HL-60 (cell line): ENCODE measurements at regions not wholly inside any gene's neighbourhood (a gene's known extent, or its start where the extent isn't known, plus 50 kb on each side); places are given as distances from the start of the nearest gene placed in this dataset.
A peak's percentile ranks its signal among the peaks of the same experiment; 100 is the strongest.

Source experiments
- DNase-seq, 2 experiments: peaks; one replicate each; pipeline ENCODE4 v3.0.0-alpha.2; 2010 to 2020; ENCODE audit warnings: low read depth in 1 of 2, low spot score in 1 of 2
- H3K27ac ChIP-seq: fragments of 250-450 bp; sonication (Bioruptor Pico); replicated peaks from 2 replicates; pipeline ENCODE4 v1.5.1; 2020; ENCODE audit warnings: mild to moderate bottlenecking, moderate library complexity
- H3K27me3 ChIP-seq: fragments of 250-450 bp; sonication (Bioruptor Pico); 2 replicates; pipeline ENCODE4 v1.5.1; 2021; ENCODE audit warnings: mild to moderate bottlenecking, moderate library complexity; ENCODE audit not compliant: insufficient read depth, poor library complexity, severe bottlenecking
- H3K4me3 ChIP-seq: replicated peaks from 2 replicates; pipeline ENCODE4 v1.5.1; 2011; ENCODE audit warnings: mild to moderate bottlenecking, control low read depth, low read length; ENCODE audit not compliant: insufficient read depth
- CTCF ChIP-seq: IDR thresholded peaks from one replicate; pipeline ENCODE4 v1.5.1; 2011; ENCODE audit warnings: low read length, control low read depth, inconsistent platforms; ENCODE audit not compliant: insufficient read depth
- GABPA ChIP-seq: IDR thresholded peaks from 2 replicates; pipeline ENCODE4 v1.6.1; 2012; ENCODE audit warnings: low read depth
- POLR2AphosphoS5 ChIP-seq: IDR thresholded peaks from 2 replicates; pipeline ENCODE4 v1.6.1; 2012; ENCODE audit warnings: low read depth
- REST ChIP-seq: IDR thresholded peaks from 2 replicates; pipeline ENCODE4 v1.6.1; 2012; ENCODE audit warnings: low read depth; ENCODE audit not compliant: insufficient replicate concordance
- SPI1 ChIP-seq: IDR thresholded peaks from 2 replicates; pipeline ENCODE4 v1.6.1; 2012; ENCODE audit warnings: low read depth, mild to moderate bottlenecking, borderline replicate concordance

- DNase-seq, result no peak
- H3K27ac ChIP-seq, result no peak overlapping the region
- TF ChIP-seq POLR2AphosphoS5, result no peak
- no peak for TF ChIP-seq REST
Observed at GRCh38 chr6:159464816-159465215, 228.2 kb downstream of the SOD2 start.

GRCh38 chr6:159463119-159463829 lies 229.8 kb downstream of the SOD2 start:
- Histone ChIP-seq H3K4me3 (no peak overlapping the region), H3K27ac (no peak overlapping the region), H3K27me3 (peaks cover 2% of the 10 kb centered on the region)
- DNase-seq, result no peak
- TF ChIP-seq REST (no peak), SPI1 (no peak), POLR2AphosphoS5 (no peak), CTCF (no peak), GABPA (no peak)

More at GRCh38 chr6:159464816-159465215, 228.2 kb downstream of the SOD2 start:
- H3K4me3 ChIP-seq, result no peak overlapping the region
- peaks cover 2% of the 10 kb centered on the region for H3K27me3 ChIP-seq

- no peak overlapping the region for H3K4me3 ChIP-seq
- H3K27ac ChIP-seq, result no peak overlapping the region
- DNase-seq, result no peak
- TF ChIP-seq GABPA (no peak), POLR2AphosphoS5 (no peak), REST (no peak), SPI1 (no peak)
- H3K27me3 ChIP-seq, result peaks cover 2% of the 10 kb centered on the region
Observed at GRCh38 chr6:159462431-159462830, 230.6 kb downstream of the SOD2 start.

GRCh38 chr6:159461998-159462397 lies 231.0 kb downstream of the SOD2 start:
- peak in 1 of 2 experiments; percentile 15 for DNase-seq
- no peak overlapping the region for H3K4me3 ChIP-seq
- peaks cover 2% of the 10 kb centered on the region for H3K27me3 ChIP-seq
- no peak for TF ChIP-seq POLR2AphosphoS5
- TF ChIP-seq CTCF, result no peak
- no peak for TF ChIP-seq SPI1
- TF ChIP-seq REST, result no peak
- TF ChIP-seq GABPA, result no peak
- no peak overlapping the region for H3K27ac ChIP-seq
